Motor neuron (in vitro differentiated cells): ENCODE measurements at regions not wholly inside any gene's neighbourhood (a gene's known extent, or its start where the extent isn't known, plus 50 kb on each side); places are given as distances from the start of the nearest gene placed in this dataset.

Experiments used
- ATAC-seq, 8 experiments: fragments of 200-7000 bp; cut with Tn5 transposase; replicated peaks in 6 of 8; 2 replicates each; pipeline ENCODE4 v1.8.0; 2021; ENCODE audit warnings: mild to moderate bottlenecking in 8 of 8, moderate library complexity in 8 of 8
- H3K27ac ChIP-seq, 2 donors: fragments of 250-450 bp; sonication (Bioruptor Pico); 2 replicates each; pipeline ENCODE4 v1.9.0; 2021; ENCODE audit warnings: antibody characterized with exemption in 2 of 2, mild to moderate bottlenecking in 2 of 2, moderate library complexity in 1 of 2
- H3K4me1 ChIP-seq, 2 donors: fragments of 250-450 bp; sonication (Bioruptor Pico); replicated peaks in 1 of 2; 2 replicates each; pipeline ENCODE4 v1.6.1; 2021; ENCODE audit warnings: antibody characterized with exemption in 2 of 2, mild to moderate bottlenecking in 2 of 2, moderate library complexity in 1 of 2
- H3K4me3 ChIP-seq, 5 donors: fragments of 250-450 bp; sonication (Bioruptor Pico); 2 replicates each; pipeline ENCODE4 v1.9.0; 2021; ENCODE audit warnings: antibody characterized with exemption in 5 of 5, mild to moderate bottlenecking in 5 of 5, moderate library complexity in 4 of 5
- WGBS, 10 experiments: fragments of 450-650 bp; shearing (Covaris generic); methylation state at CpG; one replicate each; pipeline ENCODE4 v1.0.0; 2022; 5-methylcytosine and 5-hydroxymethylcytosine counted together
- in situ Hi-C, 9 experiments: fragments of 400-800 bp; cut with MboI; loops; one replicate each; pipeline ENCODE4 v1.15.0; 2021; ENCODE audit warnings: low sequenced_read_pairs in 9 of 9, low pct_unique_long_range_greater_than_20kb in 2 of 9; ENCODE audit not compliant: unreplicated experiment in 9 of 9

DNA sequence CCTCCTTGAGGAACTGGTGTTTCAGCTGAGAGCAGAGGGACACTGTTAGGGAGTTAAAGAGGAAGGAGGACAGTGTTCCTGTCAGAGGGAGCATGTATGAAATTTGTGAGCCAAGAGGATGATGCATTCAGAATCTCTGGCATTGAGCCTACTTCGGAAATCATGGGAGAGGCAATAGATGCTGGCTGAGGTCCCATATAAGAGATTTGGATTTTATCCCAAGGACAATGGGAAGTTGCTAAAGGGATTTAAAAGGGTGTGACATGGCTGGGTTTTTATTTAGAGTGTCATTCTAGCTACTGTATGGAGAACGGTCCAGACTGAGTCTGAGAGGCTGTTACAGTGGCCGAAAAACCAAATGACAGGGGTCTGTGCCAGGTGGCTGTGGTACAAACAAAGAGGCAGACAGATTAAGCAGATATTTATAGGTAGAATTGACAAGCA is 403.2 kb upstream of the B3GALT2 start:
- Histone ChIP-seq H3K4me3 (no peak overlapping the region), H3K27ac (no peak overlapping the region), H3K4me1 (peaks cover 0 to 5% of the 10 kb centered on the region in 2 donors)
- in situ Hi-C loops, result no loop called here
- 0 to 89% (median 57%) methylated on average over 1 to 3 of the region's 3 CpGs; no CpG with 5 or more reads in 2 of the 10 experiments for WGBS, 10 experiments
- peak in 2 of 8 experiments; percentile 48 to 50 for ATAC-seq

- Histone ChIP-seq H3K4me3 (no peak overlapping the region), H3K27ac (no peak overlapping the region), H3K4me1 (peaks cover 0 to 5% of the 10 kb centered on the region in 2 donors)
- ATAC-seq, result peak in 7 of 8 experiments; percentile 48 to 86 (median 76)
- in situ Hi-C loops, result no loop called here
- 21 to 83% (median 47%) methylated on average over 1 to 8 of the region's 8 CpGs for WGBS, 10 experiments
Measured at GRCh38 chr1:193588311-193589082, 402.1 kb upstream of the B3GALT2 start.

DNA sequence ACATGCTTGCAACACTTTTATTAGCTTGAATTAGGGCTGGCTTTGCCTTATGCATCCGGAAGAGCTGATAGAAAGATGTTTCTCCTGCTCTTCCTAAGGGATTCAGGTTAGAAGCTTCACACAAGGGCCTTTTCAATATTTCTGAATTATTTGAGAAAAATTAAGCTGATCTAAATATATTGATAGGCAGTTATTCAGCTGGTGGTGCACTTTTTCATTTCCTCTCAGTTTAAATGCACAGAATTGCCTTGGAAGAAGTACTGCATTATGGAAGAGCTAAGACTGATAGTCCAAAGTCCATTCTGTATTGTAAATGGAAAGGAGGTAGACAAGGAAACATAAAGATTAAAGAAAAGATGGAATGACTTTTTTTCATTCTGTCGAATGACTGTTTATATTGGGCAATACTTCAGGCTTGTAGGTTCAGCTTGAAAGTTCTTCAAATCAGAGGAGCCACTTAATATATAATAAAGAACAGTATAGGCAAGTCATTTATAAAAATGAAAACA is 398.4 kb upstream of the B3GALT2 start:
- WGBS, 10 experiments, result 0 to 92% (median 63%) methylated on average over 1 to 2 of the region's 2 CpGs
- Histone ChIP-seq H3K4me3 (no peak overlapping the region), H3K4me1 (peaks cover 0 to 5% of the 10 kb centered on the region in 2 donors), H3K27ac (no peak overlapping the region)
- no peak for ATAC-seq
- in situ Hi-C loops, result no loop called here

DNA sequence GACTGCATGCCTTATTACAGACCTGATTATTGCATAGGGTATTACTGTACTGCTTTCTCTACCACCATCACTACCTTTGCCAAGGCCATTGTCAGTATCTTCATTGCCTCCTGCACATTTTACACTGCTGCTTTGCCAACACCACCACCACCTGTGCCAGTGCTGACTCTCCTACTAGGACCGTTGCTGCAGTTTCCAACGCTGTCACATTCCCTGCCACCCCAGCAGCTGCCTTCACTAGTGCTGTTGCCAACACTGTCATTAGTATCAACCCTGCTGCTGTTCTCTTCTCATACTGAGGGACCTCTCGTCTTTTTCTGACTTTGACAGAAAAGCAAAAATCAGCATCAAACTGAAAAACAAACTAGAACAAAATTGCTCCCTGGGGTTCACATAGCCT is 394.9 kb upstream of the B3GALT2 start:
- no peak for ATAC-seq
- Histone ChIP-seq H3K27ac (no peak overlapping the region), H3K4me1 (no peaks in the 10 kb centered on the region), H3K4me3 (no peak overlapping the region)
- in situ Hi-C loops, result no loop called here
- WGBS, 10 experiments, result 11 to 93% (median 78%) methylated on average over 1 to 3 of the region's 3 CpGs; no CpG with 5 or more reads in 1 of the 10 experiments

- in situ Hi-C loops, result no loop called here
- 0 to 100% (median 88%) methylated on average over 1 to 3 of the region's 3 CpGs for WGBS, 10 experiments
- H3K27ac ChIP-seq, result no peak overlapping the region
- H3K4me3 ChIP-seq, result no peak overlapping the region
- ATAC-seq, result no peak
- H3K4me1 ChIP-seq, result no peaks in the 10 kb centered on the region
Measured at GRCh38 chr1:193580419-193580818, 394.0 kb upstream of the B3GALT2 start.

DNA sequence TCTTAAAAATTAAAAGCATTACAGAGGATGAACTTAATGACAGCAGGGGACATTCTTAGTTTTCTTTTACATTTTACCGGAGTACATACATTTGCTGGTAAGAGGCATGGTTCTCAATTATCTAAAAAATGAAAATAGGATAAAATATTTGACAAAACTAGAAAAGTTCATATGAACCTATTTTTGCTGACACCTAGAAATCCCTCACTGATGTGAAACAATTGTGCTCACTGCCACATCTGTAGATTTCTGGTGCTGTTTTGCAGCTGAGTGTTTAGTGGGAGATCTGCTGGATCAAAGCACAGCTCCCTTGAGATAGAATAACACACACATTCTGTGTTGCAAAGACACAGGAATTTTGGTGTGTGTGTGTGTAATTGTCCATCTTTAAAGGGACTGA is 392.9 kb upstream of the B3GALT2 start:
- ATAC-seq, result no peak
- in situ Hi-C loops, result no loop called here
- WGBS, 10 experiments, result 36 to 100% (median 88%) methylated on average over 1 of the region's 1 CpG; no CpG with 5 or more reads in 3 of the 10 experiments
- Histone ChIP-seq H3K4me3 (no peak overlapping the region), H3K27ac (no peak overlapping the region), H3K4me1 (no peaks in the 10 kb centered on the region)

- Histone ChIP-seq H3K27ac (no peak overlapping the region), H3K4me3 (no peak overlapping the region), H3K4me1 (no peaks in the 10 kb centered on the region)
- no peak for ATAC-seq
- in situ Hi-C loops, result no loop called here
Measured at GRCh38 chr1:193574913-193575312, 388.5 kb upstream of the B3GALT2 start.

GRCh38 chr1:193569983-193570269 is 383.5 kb upstream of the B3GALT2 start:
- no peak for ATAC-seq
- Histone ChIP-seq H3K27ac (no peak overlapping the region), H3K4me1 (no peaks in the 10 kb centered on the region), H3K4me3 (no peak overlapping the region)
- in situ Hi-C loops, result no loop called here

GRCh38 chr1:193569096-193569982 is 382.9 kb upstream of the B3GALT2 start:
- Histone ChIP-seq H3K4me1 (no peaks in the 10 kb centered on the region), H3K4me3 (no peak overlapping the region), H3K27ac (no peak overlapping the region)
- WGBS, 10 experiments, result 0 to 100% (median 62%) methylated on average over 1 of the region's 1 CpG; no CpG with 5 or more reads in 1 of the 10 experiments
- ATAC-seq, result peak in 1 of 8 experiments; percentile 94
- in situ Hi-C loops, result no loop called here

GRCh38 chr1:193568512-193568911 is 382.1 kb upstream of the B3GALT2 start:
- no peaks in the 10 kb centered on the region for H3K4me1 ChIP-seq
- in situ Hi-C loops, result no loop called here
- 0 to 100% (median 89%) methylated on average over 1 of the region's 1 CpG; no CpG with 5 or more reads in 3 of the 10 experiments for WGBS, 10 experiments
- no peak for ATAC-seq
- no peak overlapping the region for H3K4me3 ChIP-seq
- H3K27ac ChIP-seq, result no peak overlapping the region

- no peak for ATAC-seq
- H3K4me3 ChIP-seq, result no peak overlapping the region
- no peak overlapping the region for H3K27ac ChIP-seq
- 17 to 100% (median 71%) methylated on average over 1 to 3 of the region's 3 CpGs for WGBS, 10 experiments
- H3K4me1 ChIP-seq, result no peaks in the 10 kb centered on the region
- in situ Hi-C loops, result no loop called here
Measured at GRCh38 chr1:193567937-193568336, 381.5 kb upstream of the B3GALT2 start.

- Histone ChIP-seq H3K4me1 (no peaks in the 10 kb centered on the region), H3K4me3 (no peak overlapping the region), H3K27ac (no peak overlapping the region)
- in situ Hi-C loops, result no loop called here
- ATAC-seq, result no peak
- 0 to 100% (median 83%) methylated on average over 2 to 4 of the region's 4 CpGs; no CpG with 5 or more reads in 3 of the 10 experiments for WGBS, 10 experiments
Measured at GRCh38 chr1:193566735-193567134, 380.3 kb upstream of the B3GALT2 start.

GRCh38 chr1:193565971-193566577 is 379.7 kb upstream of the B3GALT2 start:
- WGBS, 10 experiments, result 0 to 100% (median 79%) methylated on average over 1 to 2 of the region's 2 CpGs
- Histone ChIP-seq H3K4me1 (no peaks in the 10 kb centered on the region), H3K27ac (no peak overlapping the region), H3K4me3 (no peak overlapping the region)
- in situ Hi-C loops, result no loop called here
- ATAC-seq, result no peak
